ENCODE measurements at regions not wholly inside any gene's neighbourhood (a gene's known extent, or its start where the extent isn't known, plus 50 kb on each side); places are given as distances from the start of the nearest gene placed in this dataset.
"Not testable (repeated sequence)": the region's sequence is repeated elsewhere in the genome, so short reads cannot be mapped to it uniquely, and the experiment has no call there.

GRCh38 chr22:49403102-49403501 is 424.6 kb downstream of the BRD1 start:
- intact Hi-C loops (cut with DNase I), result no loop called here
- no peak for DNase-seq

DNA sequence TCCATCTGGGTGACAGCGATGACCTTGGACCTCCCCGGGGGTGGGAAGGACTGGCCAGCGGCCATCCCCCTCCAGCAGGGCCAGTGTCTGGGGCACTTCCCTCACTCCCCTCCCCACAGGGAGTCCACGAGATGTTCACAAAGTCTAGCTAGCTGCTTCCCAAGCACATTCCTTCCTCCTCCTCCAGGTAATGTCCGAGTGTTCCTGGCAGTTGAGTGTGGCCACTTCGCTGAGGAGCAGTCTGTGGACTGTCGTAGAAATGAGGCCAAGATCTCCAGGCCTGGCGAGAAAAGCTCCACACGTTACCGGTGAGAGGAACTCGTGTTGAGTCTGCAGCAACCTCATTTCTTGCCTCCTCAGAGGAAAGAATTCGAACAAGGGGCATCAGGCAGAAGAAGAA is 425.5 kb downstream of the BRD1 start:
- peak in 1 of 10 donors; percentile 59 for DNase-seq
- intact Hi-C loops (cut with DNase I), result no loop called here

DNA sequence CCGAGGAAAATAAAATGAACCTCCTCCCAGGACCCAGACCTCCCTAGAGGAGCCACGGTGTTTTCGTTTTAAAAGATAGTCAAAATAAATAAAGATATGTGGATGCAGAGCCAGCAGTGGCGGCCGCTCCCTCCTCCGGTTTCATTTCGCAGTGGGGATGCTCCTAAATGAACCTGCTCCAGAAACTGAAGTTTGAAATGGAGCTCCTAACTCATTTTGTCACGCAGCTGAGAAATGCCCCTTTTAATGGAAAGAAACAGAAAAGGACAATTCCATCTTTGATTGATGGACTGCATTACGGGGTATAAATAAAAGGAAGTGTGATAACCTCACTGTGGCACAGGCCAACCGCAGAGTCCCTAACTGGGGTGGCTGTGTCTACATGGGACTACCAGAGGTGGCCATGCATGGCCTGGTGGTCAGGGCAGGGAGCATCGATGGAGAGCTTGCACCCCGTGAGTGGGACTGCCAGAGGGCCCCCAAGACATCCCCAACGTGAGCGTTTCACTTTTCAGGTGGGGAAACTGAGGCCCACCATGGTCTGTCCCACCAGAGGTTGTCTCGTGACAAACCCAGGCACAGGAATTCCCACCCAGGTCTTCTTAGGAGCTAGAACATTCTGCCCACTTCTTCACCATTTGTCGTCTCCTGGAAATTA is 426.6 kb downstream of the BRD1 start:
- intact Hi-C loops (cut with DNase I), result no loop called here
- peak in 3 of 10 donors; percentile 5 to 44 (median 43) for DNase-seq

DNA sequence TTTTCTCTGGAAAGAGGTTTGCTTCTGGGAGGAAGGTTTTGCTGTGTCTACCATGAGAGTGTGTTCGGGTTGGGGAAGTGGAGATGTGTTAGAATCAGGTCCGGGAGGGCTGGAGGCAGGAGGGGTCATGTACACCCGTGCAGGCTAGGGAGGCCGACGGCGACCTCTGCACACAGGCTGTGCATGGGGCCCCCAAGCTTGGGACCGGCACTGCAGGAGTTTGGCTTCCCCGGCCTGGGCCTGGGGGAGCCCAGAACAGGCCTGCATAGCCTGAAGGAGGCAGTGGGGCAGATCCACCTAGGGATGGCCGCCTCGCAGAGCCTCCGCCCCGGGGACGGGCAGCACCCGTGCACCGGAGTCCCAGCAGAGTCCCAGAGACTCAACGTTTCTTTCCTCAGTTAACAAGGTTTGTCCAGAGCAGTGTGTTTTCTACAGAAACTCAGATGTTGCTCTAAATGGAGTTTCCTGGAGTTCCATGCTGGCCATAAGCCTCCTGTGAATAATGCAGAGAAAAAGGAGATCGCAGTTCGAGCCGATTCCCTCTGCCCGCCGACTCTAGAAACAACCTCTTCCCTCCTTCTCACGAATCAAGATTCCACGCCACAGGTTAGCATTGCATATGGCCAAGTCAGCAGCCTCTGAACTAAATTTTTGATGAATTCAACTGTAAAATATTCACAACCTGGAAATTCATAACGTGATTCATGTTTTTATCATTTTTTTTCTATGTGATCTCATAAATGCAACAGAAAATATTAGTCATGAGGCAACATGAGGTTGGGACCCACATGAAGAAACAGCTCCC is 427.3 kb downstream of the BRD1 start:
- intact Hi-C loops (cut with DNase I), result no loop called here
- peak in 1 of 10 donors; percentile 6 for DNase-seq

DNA sequence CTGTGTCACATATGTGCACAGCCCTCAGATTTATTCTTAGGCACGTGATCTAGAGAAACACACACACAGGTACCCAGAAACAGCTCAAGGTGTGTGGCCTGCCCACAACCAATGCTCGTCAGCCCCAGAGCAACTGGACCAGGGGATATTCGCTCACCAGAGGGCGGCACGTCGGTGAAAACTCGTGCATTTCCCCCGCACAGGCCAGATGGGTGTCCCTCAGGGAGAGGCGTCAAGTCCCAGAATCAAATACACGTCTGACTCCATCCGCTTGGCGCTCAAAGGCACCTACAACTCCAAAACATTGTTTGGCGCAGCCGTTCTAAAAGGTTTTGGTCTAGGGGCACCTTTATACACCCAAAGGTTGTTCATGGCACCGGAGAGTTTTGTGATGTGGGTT is 429.0 kb downstream of the BRD1 start:
- intact Hi-C loops (cut with DNase I), result no loop called here
- no peak for DNase-seq

GRCh38 chr22:49398115-49398514 is 429.6 kb downstream of the BRD1 start:
- DNase-seq, result no peak
- intact Hi-C loops (cut with DNase I), result no loop called here

- intact Hi-C loops (cut with DNase I), result no loop called here
- peak in 1 of 10 donors; percentile 25 for DNase-seq
Observed at GRCh38 chr22:49396817-49397216, 430.9 kb downstream of the BRD1 start.

DNA sequence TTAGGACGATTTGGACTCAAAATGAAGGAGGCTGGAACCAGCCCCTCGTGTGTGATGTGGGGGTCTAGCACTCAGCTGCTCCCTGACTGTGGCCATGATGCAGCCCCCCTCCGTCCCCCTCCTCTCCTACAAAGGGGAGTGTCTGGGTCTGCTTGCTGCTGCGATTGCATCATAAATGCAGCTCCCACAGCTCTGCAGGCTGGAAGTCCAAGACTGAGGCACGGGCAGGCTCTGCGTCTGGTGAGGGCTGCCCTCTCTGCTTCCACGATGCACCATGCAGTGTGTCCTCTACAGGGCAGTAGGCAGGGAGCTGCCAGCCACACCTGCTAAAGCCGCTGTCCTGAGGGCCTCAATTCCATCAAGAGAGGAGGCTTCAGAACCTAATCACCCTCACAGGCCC is 432.1 kb downstream of the BRD1 start:
- intact Hi-C loops (cut with DNase I), result no loop called here
- peak in 1 of 10 donors; percentile 24 for DNase-seq

GRCh38 chr22:49395062-49395461 is 432.6 kb downstream of the BRD1 start:
- intact Hi-C loops (cut with DNase I), result not testable (repeated sequence)
- peak in 1 of 10 donors; percentile 53 for DNase-seq

- intact Hi-C loops (cut with DNase I), result no loop called here
- peak in 2 of 10 donors; percentile 1 to 53 for DNase-seq
Observed at GRCh38 chr22:49394116-49394785, 433.4 kb downstream of the BRD1 start.

DNA sequence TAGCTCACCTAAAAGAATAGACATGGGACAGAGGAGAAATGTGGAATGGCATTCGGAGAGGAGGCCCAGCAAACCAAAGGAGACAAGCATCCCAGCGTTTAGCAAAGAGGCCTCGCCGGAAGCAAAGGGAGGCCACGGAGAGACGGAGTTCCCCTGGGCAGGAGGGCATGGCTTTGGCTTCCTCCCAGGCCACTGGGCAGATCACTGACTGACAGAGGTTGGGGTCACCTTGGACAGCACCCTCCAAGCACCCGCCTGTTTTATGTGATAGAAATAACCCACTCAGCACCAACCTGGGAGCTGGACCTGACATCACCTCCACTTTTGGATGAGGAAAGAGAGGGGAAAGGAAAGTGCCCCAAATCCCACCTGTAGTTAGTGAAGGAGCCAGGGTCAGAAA is 434.1 kb downstream of the BRD1 start:
- intact Hi-C loops (cut with DNase I), result no loop called here
- no peak for DNase-seq

DNA sequence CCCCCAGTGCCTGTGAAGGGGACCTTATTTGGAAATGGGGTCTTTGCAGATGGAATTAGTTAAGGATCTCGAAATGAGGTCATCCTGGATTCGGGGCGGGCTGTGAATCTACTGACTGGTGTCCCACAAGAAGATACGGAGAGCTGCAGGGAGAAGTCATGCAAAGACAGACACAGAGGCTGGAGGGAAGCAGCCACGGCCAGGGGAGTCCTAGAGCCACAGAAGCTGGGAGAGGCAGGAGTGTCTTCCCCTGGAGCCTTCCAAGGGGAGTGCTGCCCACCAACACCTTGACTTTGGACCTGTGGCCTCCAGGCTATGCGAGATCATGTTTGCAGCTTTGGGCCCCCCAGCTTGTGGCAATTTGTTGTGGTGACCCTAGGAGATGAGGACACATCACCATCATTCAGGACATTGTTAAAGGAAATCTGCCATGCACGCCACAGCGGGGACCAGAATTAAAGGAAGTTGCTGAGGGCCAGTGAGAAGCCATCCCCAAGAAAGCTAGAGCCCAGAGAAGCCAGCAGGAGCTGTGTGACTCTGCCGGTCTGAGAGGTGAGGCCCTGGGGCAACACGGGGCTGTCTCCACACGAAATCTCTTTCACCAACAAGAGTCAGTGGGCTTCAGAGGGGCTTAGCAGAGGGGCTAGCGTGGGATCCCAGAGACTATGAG is 434.7 kb downstream of the BRD1 start:
- intact Hi-C loops (cut with DNase I), result no loop called here
- peak in 2 of 10 donors; percentile 1 to 54 for DNase-seq

DNA sequence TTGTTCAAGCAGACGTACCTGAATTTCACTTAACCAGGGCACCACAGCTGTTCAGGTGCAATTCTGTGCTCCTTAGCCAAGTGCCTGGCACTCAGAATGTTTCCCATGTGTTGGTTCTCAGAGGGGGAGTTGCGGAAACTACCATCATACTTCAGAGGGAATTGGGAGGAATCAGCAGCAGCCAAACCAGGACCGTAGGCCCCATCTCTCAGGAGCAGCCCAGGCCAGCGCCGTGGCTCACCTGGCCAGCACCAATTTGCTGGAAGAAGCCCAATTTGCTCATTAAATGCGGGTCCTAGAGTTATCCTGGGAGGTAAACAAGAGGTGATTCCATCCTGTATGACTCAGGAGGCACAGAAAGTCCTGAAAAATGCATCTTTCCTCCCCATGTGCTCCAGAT is 435.4 kb downstream of the BRD1 start:
- intact Hi-C loops (cut with DNase I), result no loop called here
- DNase-seq, result peak in 1 of 10 donors; percentile 46

DNA sequence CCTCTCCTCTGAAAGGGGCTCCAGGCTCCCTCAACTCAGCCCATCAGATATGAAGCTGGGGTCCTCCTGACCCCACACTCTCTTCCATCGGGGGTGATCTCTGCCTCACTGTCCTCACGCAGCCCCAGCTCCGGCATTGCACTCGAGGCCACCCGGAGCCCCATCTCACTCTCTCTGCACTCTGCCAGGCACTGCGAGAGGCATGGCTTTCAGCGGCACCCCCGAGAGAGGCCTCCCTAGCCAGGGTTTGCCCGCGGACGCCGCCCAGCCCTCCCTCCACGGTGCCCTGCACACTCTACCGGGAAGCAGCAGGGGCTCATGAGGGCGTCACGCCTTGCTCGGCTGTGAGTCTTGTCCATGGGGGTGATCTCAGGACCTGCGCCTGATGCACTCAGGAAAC is 436.2 kb downstream of the BRD1 start:
- intact Hi-C loops (cut with DNase I), result no loop called here
- peak in 1 of 10 donors; percentile 57 for DNase-seq

DNA sequence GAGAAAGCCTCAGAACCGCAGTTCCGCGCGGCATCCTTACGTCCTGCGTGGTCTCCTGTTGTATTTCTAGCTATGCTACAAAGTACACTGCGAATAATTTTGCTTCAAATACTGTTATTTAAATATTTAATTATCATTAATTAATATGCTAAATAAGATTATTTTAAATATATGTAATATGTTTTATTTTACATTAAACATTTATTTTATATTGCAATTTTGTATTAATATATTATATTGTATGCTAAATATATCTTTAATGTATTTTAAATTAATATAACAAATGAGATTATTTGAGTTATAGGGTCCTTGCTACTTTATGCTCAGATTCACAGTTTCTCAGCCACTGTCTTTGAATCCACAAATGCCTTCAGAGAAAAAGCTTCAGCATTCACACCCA is 436.7 kb downstream of the BRD1 start:
- intact Hi-C loops (cut with DNase I), result no loop called here
- no peak for DNase-seq

DNA sequence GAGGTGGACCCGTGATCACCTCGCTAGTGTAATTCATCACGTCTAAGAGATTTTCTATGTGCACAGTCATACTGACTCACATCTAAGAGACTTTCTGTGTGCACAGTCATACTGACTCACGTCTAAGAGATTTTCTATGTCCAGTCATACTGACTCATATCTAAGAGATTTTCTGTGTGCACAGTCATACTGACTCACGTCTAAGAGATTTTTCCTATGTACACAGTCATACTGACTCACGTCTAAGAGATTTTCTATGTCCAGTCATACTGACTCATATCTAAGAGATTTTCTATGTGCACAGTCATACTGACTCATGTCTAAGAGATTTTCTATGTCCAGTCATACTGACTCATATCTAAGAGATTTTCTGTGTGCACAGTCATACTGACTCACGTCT is 443.8 kb downstream of the BRD1 start:
- intact Hi-C loops (cut with DNase I); DNase-seq: not testable (repeated sequence)

- intact Hi-C loops (cut with DNase I), result no loop called here
- DNase-seq, result peak in 3 of 10 donors; percentile 4 to 64 (median 20)
Observed at GRCh38 chr22:49382451-49382735, 445.3 kb downstream of the BRD1 start.

GRCh38 chr22:49381595-49382450 is 445.9 kb downstream of the BRD1 start:
- intact Hi-C loops (cut with DNase I), result no loop called here
- peak in 3 of 10 donors; percentile 2 to 45 (median 33) for DNase-seq

- DNase-seq, result peak in 2 of 10 donors; percentile 1 to 9
- intact Hi-C loops (cut with DNase I), result no loop called here
Observed at GRCh38 chr22:49380828-49381114, 446.9 kb downstream of the BRD1 start.

- DNase-seq, result peak in 2 of 10 donors; percentile 5 to 8
- intact Hi-C loops (cut with DNase I), result no loop called here
Observed at GRCh38 chr22:49380095-49380827, 447.4 kb downstream of the BRD1 start.

Measured in posterior cingulate gyrus (tissue), 11 donors.